ENCODE measurements at regions not wholly inside any gene's neighbourhood (a gene's known extent, or its start where the extent isn't known, plus 50 kb on each side); places are given as distances from the start of the nearest gene placed in this dataset.

- no peak for TF ChIP-seq EP300 (IDR thresholded peaks at IDR 0.05)
- no peak for TF ChIP-seq CTCF (IDR thresholded peaks at IDR 0.05)
These were observed 248.8 kb downstream of the ANKRD7 start for GRCh38 chr7:118473271-118473670.

Data from tibial nerve (tissue), 4 donors.